OCI-LY1 (cell line): ENCODE measurements at regions not wholly inside any gene's neighbourhood (a gene's known extent, or its start where the extent isn't known, plus 50 kb on each side); places are given as distances from the start of the nearest gene placed in this dataset.

Source experiments
- H2AFZ ChIP-seq: fragments of 200-600 bp; sonication (generic), shearing (Covaris generic); 2 replicates; pipeline ENCODE4 v1.6.0; 2014; ENCODE audit warnings: antibody characterized with exemption, mild to moderate bottlenecking, low read length
- H3F3A ChIP-seq: fragments of 200-600 bp; sonication (generic), shearing (Covaris generic); 2 replicates; pipeline ENCODE4 v1.6.0; 2014; ENCODE audit warnings: mild to moderate bottlenecking, antibody characterized with exemption, low read length, moderate library complexity; ENCODE audit not compliant: insufficient read depth
- H3K27ac ChIP-seq: fragments of 200-600 bp; sonication (generic); 2 replicates; pipeline ENCODE4 v1.5.1; 2014; ENCODE audit warnings: low read length, mixed run types, mild to moderate bottlenecking, low read depth; ENCODE audit not compliant: poor library complexity, severe bottlenecking
- H3K27me3 ChIP-seq: fragments of 200-600 bp; sonication (generic); 2 replicates; pipeline ENCODE4 v1.6.0; 2014; ENCODE audit warnings: antibody characterized with exemption, mild to moderate bottlenecking, low read length, moderate library complexity; ENCODE audit not compliant: insufficient read depth
- H3K36me3 ChIP-seq: fragments of 200-600 bp; sonication (generic); 2 replicates; pipeline ENCODE4 v1.6.1; 2014; ENCODE audit warnings: mild to moderate bottlenecking, antibody characterized with exemption, low read length, moderate library complexity, mixed read lengths; ENCODE audit not compliant: insufficient read depth
- H3K4me1 ChIP-seq: fragments of 200-600 bp; sonication (generic); 2 replicates; pipeline ENCODE4 v1.5.1; 2014; ENCODE audit warnings: mild to moderate bottlenecking, low read length, moderate library complexity; ENCODE audit not compliant: insufficient read depth, severe bottlenecking
- H3K4me2 ChIP-seq: fragments of 200-600 bp; sonication (generic), shearing (Covaris generic); 2 replicates; pipeline ENCODE4 v1.6.1; 2014; ENCODE audit warnings: low read length
- H3K4me3 ChIP-seq: fragments of 200-600 bp; sonication (generic); 2 replicates; pipeline ENCODE4 v1.5.1; 2014; ENCODE audit warnings: low read length, low read depth, mild to moderate bottlenecking, mixed read lengths; ENCODE audit not compliant: poor library complexity, severe bottlenecking
- H3K79me2 ChIP-seq: fragments of 200-600 bp; shearing (Covaris generic); 2 replicates; pipeline ENCODE4 v1.6.1; 2016; ENCODE audit warnings: mixed run types, low read length, mixed read lengths; ENCODE audit not compliant: insufficient read depth
- H3K9ac ChIP-seq: fragments of 200-600 bp; sonication (generic), shearing (Covaris generic); 2 replicates; pipeline ENCODE4 v1.6.1; 2014; ENCODE audit warnings: mild to moderate bottlenecking, low read length, mixed read lengths
- H3K9me2 ChIP-seq: fragments of 200-600 bp; sonication (generic), shearing (Covaris generic); 2 replicates; pipeline ENCODE4 v1.6.1; 2014; ENCODE audit warnings: low read depth, mild to moderate bottlenecking, low read length, mixed read lengths
- H3K9me3 ChIP-seq: fragments of 200-600 bp; shearing (Covaris generic); 2 replicates; pipeline ENCODE4 v1.6.1; 2014; ENCODE audit warnings: low read length, mixed read lengths
- H4K20me1 ChIP-seq: fragments of 200-600 bp; sonication (generic), shearing (Covaris generic); 2 replicates; pipeline ENCODE4 v1.6.0; 2016; ENCODE audit warnings: mild to moderate bottlenecking, low read length; ENCODE audit not compliant: insufficient read depth
- EZH2 ChIP-seq: fragments of 200-600 bp; sonication (generic), shearing (Covaris generic); IDR thresholded peaks from 2 replicates; pipeline ENCODE4 v1.8.0; 2017; ENCODE audit warnings: borderline replicate concordance, mixed run types, mild to moderate bottlenecking, antibody characterized with exemption, low read length, moderate library complexity, mixed read lengths
- TF ChIP-seq, protein P1 (sequence below): fragments of 200-600 bp; sonication (generic), shearing (Covaris generic); IDR thresholded peaks from 2 replicates; pipeline ENCODE4 v1.5.1; 2017; ENCODE audit warnings: mild to moderate bottlenecking, antibody characterized with exemption, low read length, moderate library complexity, mixed read lengths

DNA sequence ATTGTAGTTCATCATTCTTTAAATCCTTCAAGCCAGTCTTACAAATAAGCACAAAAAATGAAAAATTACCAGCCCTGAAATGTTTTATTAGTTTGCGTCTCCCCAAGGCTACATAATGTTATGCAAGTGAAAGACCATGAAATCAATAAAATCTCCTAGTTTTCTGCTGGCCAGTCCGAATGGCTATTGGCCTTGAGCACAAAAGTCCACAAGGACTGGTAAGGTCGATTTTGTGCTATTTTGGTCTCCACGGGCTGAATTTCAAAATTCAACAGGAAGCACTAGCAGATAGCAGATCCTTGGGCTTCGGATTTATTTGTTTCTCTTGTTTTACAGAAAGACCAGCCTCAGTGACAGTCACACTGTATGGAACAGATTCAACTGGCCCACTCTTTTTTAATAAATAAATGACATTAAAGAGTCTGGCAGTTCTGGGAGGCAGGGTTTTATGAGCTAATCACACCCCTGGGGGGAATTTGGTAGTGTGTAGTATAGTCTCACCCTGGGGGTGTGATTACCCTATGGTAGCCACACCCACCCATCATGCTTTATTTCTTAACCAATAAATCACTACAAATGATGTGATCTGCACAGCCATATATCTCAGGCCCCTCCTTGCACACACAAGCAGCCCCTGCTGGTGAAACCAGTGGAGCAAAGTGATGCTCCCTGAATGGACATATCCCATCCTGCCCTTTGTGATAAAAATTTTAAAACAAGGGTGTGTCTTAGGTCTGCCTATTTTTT is 51.1 kb upstream of the TMEM33 start:
- TF ChIP-seq, protein P1, sequence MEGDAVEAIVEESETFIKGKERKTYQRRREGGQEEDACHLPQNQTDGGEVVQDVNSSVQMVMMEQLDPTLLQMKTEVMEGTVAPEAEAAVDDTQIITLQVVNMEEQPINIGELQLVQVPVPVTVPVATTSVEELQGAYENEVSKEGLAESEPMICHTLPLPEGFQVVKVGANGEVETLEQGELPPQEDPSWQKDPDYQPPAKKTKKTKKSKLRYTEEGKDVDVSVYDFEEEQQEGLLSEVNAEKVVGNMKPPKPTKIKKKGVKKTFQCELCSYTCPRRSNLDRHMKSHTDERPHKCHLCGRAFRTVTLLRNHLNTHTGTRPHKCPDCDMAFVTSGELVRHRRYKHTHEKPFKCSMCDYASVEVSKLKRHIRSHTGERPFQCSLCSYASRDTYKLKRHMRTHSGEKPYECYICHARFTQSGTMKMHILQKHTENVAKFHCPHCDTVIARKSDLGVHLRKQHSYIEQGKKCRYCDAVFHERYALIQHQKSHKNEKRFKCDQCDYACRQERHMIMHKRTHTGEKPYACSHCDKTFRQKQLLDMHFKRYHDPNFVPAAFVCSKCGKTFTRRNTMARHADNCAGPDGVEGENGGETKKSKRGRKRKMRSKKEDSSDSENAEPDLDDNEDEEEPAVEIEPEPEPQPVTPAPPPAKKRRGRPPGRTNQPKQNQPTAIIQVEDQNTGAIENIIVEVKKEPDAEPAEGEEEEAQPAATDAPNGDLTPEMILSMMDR: no peak
- no peak for TF ChIP-seq EZH2
- Histone ChIP-seq H3F3A (no peaks in the 10 kb centered on the region), H2AFZ (no peak overlapping the region), H4K20me1 (no peaks in the 10 kb centered on the region), H3K4me3 (no peak overlapping the region), H3K9me3 (no peaks in the 10 kb centered on the region), H3K36me3 (no peaks in the 10 kb centered on the region), H3K9ac (no peak overlapping the region), H3K27me3 (no peaks in the 10 kb centered on the region), H3K79me2 (no peaks in the 10 kb centered on the region), H3K4me1 (no peaks in the 10 kb centered on the region), H3K27ac (no peak overlapping the region), H3K9me2 (no peaks in the 10 kb centered on the region), H3K4me2 (no peak overlapping the region)

DNA sequence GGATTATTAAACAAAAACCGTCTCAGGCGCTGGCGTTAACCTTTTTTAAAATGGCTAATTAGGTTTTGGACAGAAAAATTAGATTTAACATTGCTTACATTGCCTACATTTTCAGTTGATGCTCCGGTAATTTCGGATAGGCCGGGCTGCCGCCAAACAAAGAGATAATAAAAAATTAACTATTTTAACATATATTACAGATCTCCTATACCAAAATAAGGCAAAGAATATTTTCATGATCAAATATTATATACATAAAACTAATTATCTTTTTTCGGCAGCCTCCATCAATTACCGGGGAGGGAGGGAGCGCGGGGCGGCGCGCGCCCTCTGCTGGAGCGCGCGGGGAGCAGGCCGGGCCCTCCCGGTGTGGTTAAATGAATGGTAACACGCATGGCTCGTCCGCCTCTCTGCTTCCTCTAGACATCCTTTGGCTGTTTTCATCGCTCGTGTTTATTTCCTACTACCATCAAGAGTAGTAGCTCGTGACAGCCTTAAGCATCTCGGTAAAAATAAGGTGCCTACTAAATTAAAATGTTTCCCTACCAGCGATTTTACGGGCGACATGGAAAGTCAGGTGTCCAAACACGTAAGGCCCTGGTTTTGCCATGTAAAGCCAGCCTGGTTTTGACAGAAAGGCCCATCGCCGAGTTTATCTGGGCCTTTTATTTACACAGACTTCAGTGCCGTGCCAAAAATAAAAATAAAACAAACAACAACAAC is 52.4 kb upstream of the TMEM33 start:
- H4K20me1 ChIP-seq: no peaks in the 10 kb centered on the region
- H3K9ac ChIP-seq: no peak overlapping the region
- H3K27ac ChIP-seq: no peak overlapping the region
- H3K4me3 ChIP-seq: no peak overlapping the region
- H3F3A ChIP-seq: no peaks in the 10 kb centered on the region
- H3K36me3 ChIP-seq: no peaks in the 10 kb centered on the region
- TF ChIP-seq EZH2: no peak
- TF ChIP-seq, protein P1: peak; percentile 74
- no peak overlapping the region for H3K4me2 ChIP-seq
- no peaks in the 10 kb centered on the region for H3K9me3 ChIP-seq
- H3K27me3 ChIP-seq: no peaks in the 10 kb centered on the region
- no peaks in the 10 kb centered on the region for H3K9me2 ChIP-seq
- H3K4me1 ChIP-seq: no peaks in the 10 kb centered on the region
- H3K79me2 ChIP-seq: no peaks in the 10 kb centered on the region
- no peak overlapping the region for H2AFZ ChIP-seq

- Histone ChIP-seq H3K79me2 (no peaks in the 10 kb centered on the region), H3K27ac (no peak overlapping the region), H3K9me2 (no peaks in the 10 kb centered on the region), H3K27me3 (no peaks in the 10 kb centered on the region), H3K4me2 (no peak overlapping the region), H3F3A (no peaks in the 10 kb centered on the region), H3K36me3 (no peaks in the 10 kb centered on the region), H4K20me1 (no peaks in the 10 kb centered on the region), H3K4me1 (no peaks in the 10 kb centered on the region), H3K4me3 (no peak overlapping the region), H2AFZ (no peak overlapping the region), H3K9ac (no peak overlapping the region), H3K9me3 (no peaks in the 10 kb centered on the region)
- no peak for TF ChIP-seq EZH2
- TF ChIP-seq, protein P1: no peak
These were observed 53.1 kb upstream of the TMEM33 start for GRCh38 chr4:41881981-41882624.
